ENCODE measurements at regions not wholly inside any gene's neighbourhood (a gene's known extent, or its start where the extent isn't known, plus 50 kb on each side); places are given as distances from the start of the nearest gene placed in this dataset.

DNA sequence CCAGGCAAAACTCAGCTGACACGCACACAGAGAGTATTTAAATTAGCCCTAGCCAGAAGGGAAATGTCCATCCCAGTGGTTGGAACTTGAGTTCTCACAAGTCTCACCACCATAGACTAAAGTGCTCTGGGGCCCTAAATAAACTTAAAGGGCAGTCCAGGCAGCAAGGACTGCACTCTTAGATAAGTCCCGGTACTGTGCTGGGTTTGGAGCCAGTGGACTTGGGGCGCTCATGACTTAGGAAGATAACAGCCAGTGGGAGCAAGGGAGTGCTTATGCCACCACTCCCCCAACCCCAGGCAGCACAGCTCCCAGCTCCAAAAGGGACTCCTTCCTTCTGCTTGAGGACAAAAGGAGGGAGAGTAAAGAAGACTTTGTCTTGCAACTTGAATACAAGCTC lies 319.5 kb upstream of the GPR149 start:
- no peak overlapping the region for H3K4me3 ChIP-seq (ENCODE audit: low read depth, poor library complexity, severe bottlenecking)
- WGBS, 2 donors: 93 to 96% methylated on average over 3 of the region's 3 CpGs
- no peak for DNase-seq (ENCODE audit: low spot score in 2 of 2)
- intact Hi-C loops (cut with DNase I; ENCODE audit: low total_unique reads): no loop called here
- TF ChIP-seq, protein P1, sequence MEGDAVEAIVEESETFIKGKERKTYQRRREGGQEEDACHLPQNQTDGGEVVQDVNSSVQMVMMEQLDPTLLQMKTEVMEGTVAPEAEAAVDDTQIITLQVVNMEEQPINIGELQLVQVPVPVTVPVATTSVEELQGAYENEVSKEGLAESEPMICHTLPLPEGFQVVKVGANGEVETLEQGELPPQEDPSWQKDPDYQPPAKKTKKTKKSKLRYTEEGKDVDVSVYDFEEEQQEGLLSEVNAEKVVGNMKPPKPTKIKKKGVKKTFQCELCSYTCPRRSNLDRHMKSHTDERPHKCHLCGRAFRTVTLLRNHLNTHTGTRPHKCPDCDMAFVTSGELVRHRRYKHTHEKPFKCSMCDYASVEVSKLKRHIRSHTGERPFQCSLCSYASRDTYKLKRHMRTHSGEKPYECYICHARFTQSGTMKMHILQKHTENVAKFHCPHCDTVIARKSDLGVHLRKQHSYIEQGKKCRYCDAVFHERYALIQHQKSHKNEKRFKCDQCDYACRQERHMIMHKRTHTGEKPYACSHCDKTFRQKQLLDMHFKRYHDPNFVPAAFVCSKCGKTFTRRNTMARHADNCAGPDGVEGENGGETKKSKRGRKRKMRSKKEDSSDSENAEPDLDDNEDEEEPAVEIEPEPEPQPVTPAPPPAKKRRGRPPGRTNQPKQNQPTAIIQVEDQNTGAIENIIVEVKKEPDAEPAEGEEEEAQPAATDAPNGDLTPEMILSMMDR (IDR thresholded peaks at IDR 0.05): no peak
- TF ChIP-seq POLR2A (IDR thresholded peaks at IDR 0.05): no peak

DNA sequence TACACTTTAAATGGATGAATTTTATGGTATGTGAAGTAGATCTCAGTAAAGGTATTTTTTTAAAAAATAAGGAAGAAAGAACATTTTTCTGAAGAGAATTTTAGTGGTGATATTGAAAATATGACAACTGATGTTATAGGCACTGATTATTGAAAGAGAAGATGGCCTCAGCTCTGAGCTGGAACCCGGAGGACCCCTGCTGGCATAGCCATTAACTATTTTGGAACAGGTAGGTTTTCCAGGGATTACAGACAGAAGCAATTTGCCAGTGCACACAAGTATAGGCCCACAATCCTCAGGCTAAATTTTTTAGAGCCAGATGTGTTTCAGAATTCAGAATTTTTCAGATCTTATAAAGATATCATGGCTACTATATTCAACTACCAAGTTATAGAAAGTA lies 315.9 kb upstream of the GPR149 start:
- TF ChIP-seq POLR2A (IDR thresholded peaks at IDR 0.05): no peak
- TF ChIP-seq, protein P1 (IDR thresholded peaks at IDR 0.05): no peak
- H3K4me3 ChIP-seq (ENCODE audit: low read depth, poor library complexity, severe bottlenecking): no peak overlapping the region
- 29 to 32% methylated on average over 1 of the region's 1 CpG for WGBS, 2 donors
- intact Hi-C loops (cut with DNase I; ENCODE audit: low total_unique reads): no loop called here
- DNase-seq (ENCODE audit: low spot score in 2 of 2): no peak

DNA sequence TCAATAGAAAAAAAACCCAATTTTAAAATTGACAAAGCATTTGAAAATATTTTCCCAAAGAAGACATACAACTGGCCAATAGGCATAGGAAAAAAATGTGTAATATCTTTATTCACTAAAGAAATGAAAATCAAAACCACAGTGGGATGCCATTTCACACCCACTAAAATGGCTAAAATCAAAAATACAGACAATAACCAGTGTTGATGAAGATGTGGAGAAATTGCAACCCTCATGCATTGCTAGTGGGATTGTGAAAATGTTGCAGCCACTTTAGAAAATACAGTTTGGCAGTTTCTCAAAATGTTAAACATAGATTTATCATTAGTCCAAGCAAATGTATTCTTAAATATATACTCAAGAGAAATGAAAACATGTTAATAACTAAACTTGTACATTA lies 315.1 kb upstream of the GPR149 start:
- no peak for TF ChIP-seq POLR2A (IDR thresholded peaks at IDR 0.05)
- TF ChIP-seq, protein P1 (IDR thresholded peaks at IDR 0.05): no peak
- DNase-seq (ENCODE audit: low spot score in 2 of 2): no peak
- intact Hi-C loops (cut with DNase I; ENCODE audit: low total_unique reads): no loop called here
- H3K4me3 ChIP-seq (ENCODE audit: low read depth, poor library complexity, severe bottlenecking): no peak overlapping the region

DNA sequence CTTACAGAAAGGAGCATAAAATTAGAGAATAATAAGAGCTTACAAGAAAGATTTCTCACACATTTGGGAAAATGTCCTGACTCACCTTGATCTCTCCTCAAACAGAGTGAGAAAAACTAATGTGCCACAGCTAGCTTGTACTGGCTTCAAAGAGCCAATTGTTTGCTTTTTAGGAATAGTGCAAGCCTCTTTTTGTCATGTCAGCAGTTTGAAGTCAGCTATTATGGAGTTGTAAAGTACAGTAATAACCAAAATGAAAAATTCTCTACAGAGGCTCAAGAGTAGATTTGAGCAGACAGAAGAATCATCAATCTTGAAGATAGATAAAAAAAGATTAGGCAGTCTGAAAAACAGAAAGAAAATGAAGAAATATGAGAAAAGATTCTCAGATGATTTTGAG lies 313.4 kb upstream of the GPR149 start:
- TF ChIP-seq, protein P1 (IDR thresholded peaks at IDR 0.05): no peak
- no peak overlapping the region for H3K4me3 ChIP-seq (ENCODE audit: low read depth, poor library complexity, severe bottlenecking)
- no peak for DNase-seq (ENCODE audit: low spot score in 2 of 2)
- intact Hi-C loops (cut with DNase I; ENCODE audit: low total_unique reads): no loop called here

DNA sequence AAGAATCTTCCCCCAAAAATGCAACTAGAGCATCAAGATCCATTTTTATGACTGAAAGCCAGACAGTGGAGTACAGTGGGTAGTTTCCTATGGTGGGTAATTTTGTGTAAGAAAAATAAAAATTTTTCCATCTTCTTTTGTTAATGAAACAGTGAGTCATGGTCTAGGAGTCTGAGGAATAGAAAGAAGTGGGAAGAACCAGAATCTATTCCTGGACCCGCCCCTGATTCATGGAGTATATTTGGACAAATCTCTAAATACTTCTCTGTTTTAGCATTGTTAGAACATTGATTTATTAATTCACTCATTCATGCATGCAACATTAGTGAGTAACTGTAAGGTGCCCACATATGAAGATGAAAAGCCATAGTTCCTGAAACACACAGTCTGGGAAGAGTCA lies 304.5 kb upstream of the GPR149 start:
- H3K4me3 ChIP-seq (ENCODE audit: low read depth, poor library complexity, severe bottlenecking): no peak overlapping the region
- 92 to 100% methylated on average over 1 of the region's 1 CpG for WGBS, 2 donors
- intact Hi-C loops (cut with DNase I; ENCODE audit: low total_unique reads): no loop called here
- TF ChIP-seq, protein P1 (IDR thresholded peaks at IDR 0.05): no peak
- no peak for TF ChIP-seq POLR2A (IDR thresholded peaks at IDR 0.05)
- no peak for DNase-seq (ENCODE audit: low spot score in 2 of 2)

DNA sequence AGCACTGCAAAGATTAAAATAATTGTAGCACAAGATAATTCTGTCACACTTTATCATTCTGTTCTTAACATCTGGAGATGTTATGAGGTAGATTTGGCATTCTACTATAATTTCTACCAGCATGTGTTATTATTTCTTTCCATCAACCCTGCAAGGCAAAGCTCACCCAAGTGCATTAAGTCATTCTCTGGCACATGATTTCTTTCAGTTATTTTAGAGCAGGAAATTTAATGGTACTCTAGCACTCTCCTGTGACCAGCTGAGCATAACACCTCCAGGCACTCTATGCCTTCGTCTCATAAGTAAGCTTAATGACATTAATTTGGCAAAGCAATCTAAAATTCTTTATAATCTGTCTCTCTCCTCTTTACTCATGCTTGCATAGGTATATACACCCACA lies 300.2 kb upstream of the GPR149 start:
- 13 to 18% methylated on average over 1 of the region's 1 CpG for WGBS, 2 donors
- no peak for DNase-seq (ENCODE audit: low spot score in 2 of 2)
- intact Hi-C loops (cut with DNase I; ENCODE audit: low total_unique reads): no loop called here
- H3K4me3 ChIP-seq (ENCODE audit: low read depth, poor library complexity, severe bottlenecking): no peak overlapping the region
- TF ChIP-seq, protein P1 (IDR thresholded peaks at IDR 0.05): no peak
- TF ChIP-seq POLR2A (IDR thresholded peaks at IDR 0.05): no peak

Measured in lower leg skin (tissue), 4 donors.